AG10803 (cell line): ENCODE measurements at regions not wholly inside any gene's neighbourhood (a gene's known extent, or its start where the extent isn't known, plus 50 kb on each side); places are given as distances from the start of the nearest gene placed in this dataset.

Source experiments
- DNase-seq: peaks from one replicate; pipeline ENCODE4 v3.0.0; 2010; ENCODE audit warnings: low read depth
- H3K4me3 ChIP-seq: 2 replicates; pipeline ENCODE4 v1.5.1; 2011; ENCODE audit warnings: mild to moderate bottlenecking, low read length, control low read depth
- TF ChIP-seq, protein P1 (sequence below): conservative IDR thresholded peaks from 2 replicates; pipeline ENCODE4 v1.5.1; 2011; ENCODE audit warnings: mild to moderate bottlenecking, low read length, control low read depth, inconsistent platforms

DNA sequence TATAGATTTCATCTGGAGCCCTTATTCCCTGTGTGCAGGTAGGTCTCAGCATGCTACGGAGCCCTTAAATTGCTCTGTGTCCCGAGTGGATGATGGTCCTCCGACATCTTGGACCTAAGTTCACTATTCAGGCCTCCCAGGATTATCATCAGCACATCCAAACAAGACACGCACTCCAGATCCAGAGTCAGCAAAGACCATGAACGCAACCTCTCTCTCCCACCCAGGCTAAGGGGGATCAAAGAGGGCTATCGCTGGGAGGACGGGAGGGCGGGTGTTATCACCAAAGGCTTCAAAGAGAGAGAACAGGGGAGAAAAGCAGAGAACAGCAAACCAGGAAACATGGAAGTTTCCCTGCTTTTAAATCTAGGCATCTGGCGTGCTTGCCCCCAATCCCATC, 659.4 kb downstream of the TBC1D22A start:
- TF ChIP-seq, protein P1, sequence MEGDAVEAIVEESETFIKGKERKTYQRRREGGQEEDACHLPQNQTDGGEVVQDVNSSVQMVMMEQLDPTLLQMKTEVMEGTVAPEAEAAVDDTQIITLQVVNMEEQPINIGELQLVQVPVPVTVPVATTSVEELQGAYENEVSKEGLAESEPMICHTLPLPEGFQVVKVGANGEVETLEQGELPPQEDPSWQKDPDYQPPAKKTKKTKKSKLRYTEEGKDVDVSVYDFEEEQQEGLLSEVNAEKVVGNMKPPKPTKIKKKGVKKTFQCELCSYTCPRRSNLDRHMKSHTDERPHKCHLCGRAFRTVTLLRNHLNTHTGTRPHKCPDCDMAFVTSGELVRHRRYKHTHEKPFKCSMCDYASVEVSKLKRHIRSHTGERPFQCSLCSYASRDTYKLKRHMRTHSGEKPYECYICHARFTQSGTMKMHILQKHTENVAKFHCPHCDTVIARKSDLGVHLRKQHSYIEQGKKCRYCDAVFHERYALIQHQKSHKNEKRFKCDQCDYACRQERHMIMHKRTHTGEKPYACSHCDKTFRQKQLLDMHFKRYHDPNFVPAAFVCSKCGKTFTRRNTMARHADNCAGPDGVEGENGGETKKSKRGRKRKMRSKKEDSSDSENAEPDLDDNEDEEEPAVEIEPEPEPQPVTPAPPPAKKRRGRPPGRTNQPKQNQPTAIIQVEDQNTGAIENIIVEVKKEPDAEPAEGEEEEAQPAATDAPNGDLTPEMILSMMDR = no peak
- no peak overlapping the region for H3K4me3 ChIP-seq
- no peak for DNase-seq

DNA sequence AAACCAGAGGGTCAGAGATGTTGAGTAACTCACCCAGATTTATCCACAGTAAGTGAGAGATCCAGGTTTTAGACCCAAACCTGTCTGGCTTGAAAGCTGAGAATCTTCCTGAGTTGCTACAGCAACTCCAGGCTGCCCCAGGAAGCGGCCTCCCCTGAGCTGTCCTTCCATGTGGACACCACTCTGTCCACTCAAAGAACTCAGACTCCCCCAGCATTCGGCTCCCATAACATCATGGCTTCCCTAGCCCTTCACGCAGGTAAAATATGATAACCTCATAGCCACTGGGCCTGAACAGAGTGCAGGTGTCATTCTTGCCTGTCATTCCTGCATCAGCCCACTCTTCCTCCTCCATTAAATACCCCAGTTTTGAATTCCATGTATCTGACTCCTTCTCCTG, 657.8 kb downstream of the TBC1D22A start:
- TF ChIP-seq, protein P1 = no peak
- H3K4me3 ChIP-seq = no peak overlapping the region
- no peak for DNase-seq

DNA sequence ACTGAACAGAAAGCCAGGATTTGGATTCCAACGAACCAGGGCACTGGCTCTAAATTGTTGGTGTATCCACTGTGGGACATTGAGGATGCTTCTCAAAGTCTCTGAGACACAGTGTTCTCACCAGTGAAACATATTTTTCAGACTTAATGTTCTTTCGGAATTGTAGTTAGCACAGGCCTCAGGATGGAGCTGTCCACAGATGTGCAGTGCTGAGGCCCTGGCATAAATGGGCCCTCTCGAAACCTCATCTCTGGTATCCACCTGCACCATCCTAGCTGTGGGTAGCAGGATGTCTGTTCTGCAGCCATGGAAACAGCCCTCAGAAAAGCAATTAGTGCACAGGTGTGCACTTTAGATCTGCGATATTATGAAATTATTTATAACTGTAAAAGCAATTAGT, 656.8 kb downstream of the TBC1D22A start:
- DNase-seq = no peak
- no peak overlapping the region for H3K4me3 ChIP-seq
- TF ChIP-seq, protein P1 = no peak

DNA sequence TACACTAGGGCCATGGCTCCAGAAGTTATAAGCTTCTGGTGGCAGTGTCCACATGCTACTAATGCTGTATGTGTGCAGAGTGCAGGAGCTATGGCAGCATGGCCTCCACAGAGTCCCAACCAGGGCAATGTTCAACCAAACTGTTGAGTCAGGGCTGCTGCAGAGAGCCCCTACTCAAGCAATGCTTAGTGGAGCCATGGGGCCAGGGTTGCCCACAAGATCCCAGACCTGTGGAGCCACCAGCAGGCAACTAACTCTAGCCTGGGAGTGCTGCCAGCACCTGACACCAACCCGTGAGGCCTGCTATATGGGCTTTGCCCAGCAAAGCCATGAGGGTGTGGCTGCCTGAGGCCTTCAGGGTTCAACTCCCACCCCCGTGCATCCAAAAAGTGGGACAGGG, 655.2 kb downstream of the TBC1D22A start:
- TF ChIP-seq, protein P1 = no peak
- no peak for DNase-seq
- no peak overlapping the region for H3K4me3 ChIP-seq

DNA sequence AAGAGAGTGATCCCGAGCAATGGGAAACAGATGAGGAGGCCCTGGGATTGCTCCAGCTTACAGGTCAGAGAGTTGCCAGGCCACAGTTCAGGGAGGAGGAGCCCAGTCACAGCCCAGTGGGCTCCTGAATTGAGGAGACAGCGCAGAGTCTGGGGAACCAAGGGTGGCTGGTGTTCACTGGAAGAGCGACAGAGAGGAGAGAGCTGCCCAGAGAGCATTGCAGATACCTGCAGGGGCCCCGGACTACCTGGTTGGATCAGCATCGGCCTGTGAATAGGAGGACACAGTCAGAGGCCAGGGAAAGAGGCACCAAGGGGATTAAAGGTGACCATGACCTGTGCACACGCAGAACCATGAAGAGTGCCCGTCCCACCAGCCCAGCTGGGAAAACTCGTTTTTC, 648.6 kb downstream of the TBC1D22A start:
- no peak for DNase-seq
- no peak overlapping the region for H3K4me3 ChIP-seq
- TF ChIP-seq, protein P1 = no peak

DNA sequence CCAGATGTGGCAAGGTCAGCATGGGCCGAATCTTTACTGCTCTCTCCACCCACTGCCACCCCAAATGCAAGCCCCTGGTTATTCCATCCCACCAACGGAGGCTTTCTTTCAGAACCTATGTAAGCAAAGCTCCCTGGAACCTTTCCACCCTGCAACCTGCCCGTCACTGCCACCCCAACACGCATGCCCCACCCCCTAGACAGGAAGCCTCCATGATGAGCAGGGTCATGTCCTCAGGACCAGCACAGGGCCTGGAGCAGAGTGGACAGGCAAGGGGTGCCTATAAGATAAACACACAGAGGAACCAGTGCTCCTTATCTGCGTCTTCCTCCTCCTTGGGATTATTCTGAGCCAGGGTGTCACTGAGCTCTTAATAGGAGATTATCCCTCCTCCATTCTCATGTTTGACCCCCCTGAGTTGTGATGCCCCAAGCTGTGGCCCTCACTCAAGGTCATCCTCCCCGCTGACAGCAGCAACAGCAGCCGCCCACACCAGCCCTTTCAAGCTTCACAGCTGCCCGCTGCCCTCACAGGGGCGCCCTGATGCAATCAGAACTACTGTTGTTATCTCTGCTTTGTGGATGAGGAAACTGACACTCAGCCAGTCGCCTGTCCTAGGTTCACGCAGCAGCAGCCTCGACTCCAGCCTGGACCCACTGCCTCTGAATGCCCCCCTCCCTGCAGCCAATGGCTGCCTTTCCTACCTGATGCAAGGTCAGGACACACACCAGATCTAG, 647.3 kb downstream of the TBC1D22A start:
- TF ChIP-seq, protein P1 = no peak
- DNase-seq = no peak
- H3K4me3 ChIP-seq = no peak overlapping the region

DNA sequence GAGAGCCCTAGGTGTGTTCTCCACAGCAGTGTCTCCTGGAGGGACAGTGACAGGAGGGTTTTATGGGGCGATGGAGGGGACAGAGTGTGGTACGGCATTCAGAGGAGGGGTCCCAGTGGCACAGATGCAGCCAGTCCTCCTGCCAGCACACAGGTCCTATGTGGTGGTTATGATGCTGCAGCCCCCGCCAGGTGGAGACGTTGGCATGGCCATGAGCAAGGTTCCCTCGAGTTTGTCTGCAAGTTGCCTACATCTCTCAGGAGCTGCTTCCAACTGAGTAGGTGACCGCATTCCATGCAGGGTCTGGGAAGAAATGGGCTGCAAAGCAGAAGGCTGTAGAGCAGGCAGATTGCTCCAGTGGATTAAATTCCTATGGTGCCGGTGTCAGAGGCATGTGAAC, 646.0 kb downstream of the TBC1D22A start:
- no peak overlapping the region for H3K4me3 ChIP-seq
- TF ChIP-seq, protein P1 = no peak
- DNase-seq = no peak
